ENCODE measurements at regions not wholly inside any gene's neighbourhood (a gene's known extent, or its start where the extent isn't known, plus 50 kb on each side); places are given as distances from the start of the nearest gene placed in this dataset.

GRCh38 chr16:82530883-82531282 lies 95.9 kb upstream of the CDH13 start:
- H3K36me3 ChIP-seq (replicated peaks in 1 of 2; ENCODE audit: control insufficient read depth in 1 of 2, insufficient read depth in 2 of 2, low read length in 2 of 2) = no peaks in the 10 kb centered on the region
- no peak overlapping the region for H3K27ac Mint-ChIP-seq
- H3K27me3 Mint-ChIP-seq (ENCODE audit: low read depth in 3 of 3) = peaks cover 0 to 2% (median 2%) of the 10 kb centered on the region in 3 donors
- H3K9me3 Mint-ChIP-seq = peaks cover 0 to 9% (median 5%) of the 10 kb centered on the region in 7 donors
- no peaks in the 10 kb centered on the region for H4K20me1 ChIP-seq (ENCODE audit: insufficient read depth, low read length)
- WGBS (ENCODE audit: insufficient coverage) = 100% methylated on average over 1 of the region's 2 CpGs
- intact Hi-C loops (cut with micrococcal nuclease) = no loop called here
- no peak overlapping the region for H3K27ac ChIP-seq (ENCODE audit: low read depth in 1 of 2, low read length in 2 of 2)
- H3K4me3 ChIP-seq (replicated peaks in 1 of 3; ENCODE audit: low read depth in 2 of 3, low read length in 3 of 3) = no peak overlapping the region
- H3K27me3 ChIP-seq (ENCODE audit: control insufficient read depth in 2 of 2, insufficient read depth in 2 of 2, low read length in 2 of 2) = no peaks in the 10 kb centered on the region
- H3K36me3 Mint-ChIP-seq = no peaks in the 10 kb centered on the region
- H3K4me2 ChIP-seq (replicated peaks; ENCODE audit: extremely low read depth, low read length, poor library complexity, severe bottlenecking) = no peak overlapping the region
- no peaks in the 10 kb centered on the region for H3K4me1 ChIP-seq (ENCODE audit: control insufficient read depth in 1 of 2, insufficient read depth in 2 of 2, low read length in 2 of 2)
- H3K4me3 Mint-ChIP-seq = no peak overlapping the region
- no peaks in the 10 kb centered on the region for H3K9me3 ChIP-seq (replicated peaks in 1 of 2; ENCODE audit: control insufficient read depth in 1 of 2, insufficient read depth in 1 of 2, low read length in 2 of 2)
- H3K4me1 Mint-ChIP-seq = no peaks in the 10 kb centered on the region
- DNase-seq = no peak
- H3K9ac ChIP-seq (ENCODE audit: insufficient read depth, low read length, poor library complexity, severe bottlenecking) = no peak overlapping the region
- H3K79me2 ChIP-seq (ENCODE audit: insufficient read depth, low read length) = no peaks in the 10 kb centered on the region
- H2AFZ ChIP-seq (ENCODE audit: insufficient read depth, low read depth, low read length, poor library complexity, severe bottlenecking) = no peak overlapping the region
- no peak for TF ChIP-seq CTCF (IDR thresholded peaks at IDR 0.05)

- Histone ChIP-seq H3K4me2 (replicated peaks; ENCODE audit: extremely low read depth, low read length, poor library complexity, severe bottlenecking) (no peak overlapping the region), H3K9me3 (replicated peaks in 1 of 2; ENCODE audit: control insufficient read depth in 1 of 2, insufficient read depth in 1 of 2, low read length in 2 of 2) (no peaks in the 10 kb centered on the region), H3K27me3 (ENCODE audit: control insufficient read depth in 2 of 2, insufficient read depth in 2 of 2, low read length in 2 of 2) (no peaks in the 10 kb centered on the region), H2AFZ (ENCODE audit: insufficient read depth, low read depth, low read length, poor library complexity, severe bottlenecking) (no peak overlapping the region), H3K36me3 (replicated peaks in 1 of 2; ENCODE audit: control insufficient read depth in 1 of 2, insufficient read depth in 2 of 2, low read length in 2 of 2) (no peaks in the 10 kb centered on the region), H3K27ac (ENCODE audit: low read depth in 1 of 2, low read length in 2 of 2) (no peak overlapping the region), H3K9ac (ENCODE audit: insufficient read depth, low read length, poor library complexity, severe bottlenecking) (no peak overlapping the region), H3K79me2 (ENCODE audit: insufficient read depth, low read length) (no peaks in the 10 kb centered on the region), H3K4me3 (replicated peaks in 1 of 3; ENCODE audit: low read depth in 2 of 3, low read length in 3 of 3) (no peak overlapping the region), H4K20me1 (ENCODE audit: insufficient read depth, low read length) (no peaks in the 10 kb centered on the region), H3K4me1 (ENCODE audit: control insufficient read depth in 1 of 2, insufficient read depth in 2 of 2, low read length in 2 of 2) (no peaks in the 10 kb centered on the region)
- Mint-ChIP-seq H3K4me3 (no peak overlapping the region), H3K36me3 (no peaks in the 10 kb centered on the region), H3K9me3 (peaks cover 0 to 10% (median 6%) of the 10 kb centered on the region in 7 donors), H3K27ac (no peak overlapping the region), H3K4me1 (no peaks in the 10 kb centered on the region), H3K27me3 (ENCODE audit: low read depth in 3 of 3) (peaks cover 0 to 2% (median 2%) of the 10 kb centered on the region in 3 donors)
- DNase-seq = no peak
- TF ChIP-seq CTCF (IDR thresholded peaks at IDR 0.05) = no peak
- 83% methylated on average over 4 of the region's 7 CpGs for WGBS (ENCODE audit: insufficient coverage)
- intact Hi-C loops (cut with micrococcal nuclease) = no loop called here
These were observed 99.7 kb upstream of the CDH13 start for GRCh38 chr16:82527101-82527500.

All from CD14-positive monocyte (primary cell).